ENCODE measurements at regions not wholly inside any gene's neighbourhood (a gene's known extent, or its start where the extent isn't known, plus 50 kb on each side); places are given as distances from the start of the nearest gene placed in this dataset.

- ATAC-seq = no peak
- Mint-ChIP-seq H3K4me3 (no peak overlapping the region), H3K9me3 (0 out of 2 replicates have a peak, but pooled peaks cover 4% of the 10 kb centered on the region), H3K27ac (no peak overlapping the region), H3K36me3 (no peaks in the 10 kb centered on the region), H3K4me1 (peaks cover 28% of the 10 kb centered on the region), H3K27me3 (ENCODE audit: low read depth) (peaks cover 7% of the 10 kb centered on the region)
- no peak for DNase-seq (ENCODE audit: low spot score)
- CTCF ChIA-PET = no interaction called here
- TF ChIP-seq AR (CRISPR knock-in tag; IDR thresholded peaks at IDR 0.05) = no peak
- no peak for TF ChIP-seq MXD4 (CRISPR knock-in tag; IDR thresholded peaks at IDR 0.05; ENCODE audit: borderline replicate concordance)
- POLR2A ChIA-PET = no interaction called here
Measured at GRCh38 chr13:99886706-99887105, 84.9 kb downstream of the ZIC5 start.

GRCh38 chr13:99884913-99885312 is 86.7 kb downstream of the ZIC5 start:
- CTCF ChIA-PET = interaction anchor here (0.6 kb wide), 1 partner anchor 117 kb away, joined by 3 read pairs; no protein-coding TSS in a partner anchor
- POLR2A ChIA-PET = no interaction called here
- no peaks in the 10 kb centered on the region for H3K36me3 Mint-ChIP-seq

More at GRCh38 chr13:99884913-99885312, 86.7 kb downstream of the ZIC5 start:
- Mint-ChIP-seq H3K27ac (no peak overlapping the region), H3K27me3 (ENCODE audit: low read depth) (peaks cover 2% of the 10 kb centered on the region; the same call in 1 of the 2 replicates), H3K9me3 (0 out of 2 replicates have a peak, but pooled peaks cover 4% of the 10 kb centered on the region), H3K4me1 (peaks cover 20% of the 10 kb centered on the region), H3K4me3 (no peak overlapping the region)
- DNase-seq (ENCODE audit: low spot score) = no peak
- no peak for ATAC-seq
- no peak for TF ChIP-seq ATF2 (CRISPR knock-in tag; IDR thresholded peaks at IDR 0.05; ENCODE audit: borderline replicate concordance, low read depth)
- no peak for TF ChIP-seq TP53 (CRISPR knock-in tag; IDR thresholded peaks at IDR 0.05)
- no peak for TF ChIP-seq ZNF416 (CRISPR knock-in tag; IDR thresholded peaks at IDR 0.05)
- no peak for TF ChIP-seq STAT6 (CRISPR knock-in tag; conservative IDR thresholded peaks at IDR 0.05; ENCODE audit: low read depth)
- no peak for TF ChIP-seq ZNF532 (CRISPR knock-in tag; IDR thresholded peaks at IDR 0.05; ENCODE audit: borderline replicate concordance)
- TF ChIP-seq IRF1 (CRISPR knock-in tag; IDR thresholded peaks at IDR 0.05) = no peak
- TF ChIP-seq CDX4 (CRISPR knock-in tag; IDR thresholded peaks at IDR 0.05; ENCODE audit: borderline replicate concordance) = no peak
- no peak for TF ChIP-seq EMX1 (CRISPR knock-in tag; IDR thresholded peaks at IDR 0.05)
- TF ChIP-seq ZNF219 (CRISPR knock-in tag; IDR thresholded peaks at IDR 0.05; ENCODE audit: borderline replicate concordance) = no peak
- no peak for TF ChIP-seq GRHL2 (CRISPR knock-in tag; IDR thresholded peaks at IDR 0.05; ENCODE audit: insufficient replicate concordance, severe bottlenecking)
- TF ChIP-seq CREM (CRISPR knock-in tag; IDR thresholded peaks at IDR 0.05) = no peak
